ENCODE measurements at regions not wholly inside any gene's neighbourhood (a gene's known extent, or its start where the extent isn't known, plus 50 kb on each side); places are given as distances from the start of the nearest gene placed in this dataset.

DNA sequence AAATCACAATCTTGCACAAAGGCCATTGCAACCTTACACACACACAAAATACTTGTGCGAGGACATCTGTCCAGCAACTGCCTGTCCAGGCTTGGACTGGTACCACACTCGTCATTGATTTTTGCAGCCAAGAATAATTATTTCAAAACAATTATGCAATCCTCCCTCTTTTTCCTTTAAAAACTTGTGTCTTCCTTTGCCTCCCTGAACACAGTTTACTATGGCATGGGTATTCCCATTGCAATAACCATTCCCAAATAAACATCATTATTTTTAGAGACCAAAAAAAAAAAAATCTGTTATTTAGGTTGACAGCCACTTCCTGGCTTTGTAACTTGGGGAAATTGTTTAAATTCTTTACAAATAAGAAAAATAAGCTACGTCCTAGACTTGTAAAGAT is 54.0 kb downstream of the C11orf91 start:
- TF ChIP-seq CTCF (IDR thresholded peaks at IDR 0.05; ENCODE audit: insufficient read depth, low read depth, low read length), result no peak
- DNase-seq (ENCODE audit: low read depth), result no peak
- no peak overlapping the region for H3K4me3 ChIP-seq (ENCODE audit: low read depth, low read length)

- no peak for DNase-seq (ENCODE audit: low read depth)
- no peak for TF ChIP-seq CTCF (IDR thresholded peaks at IDR 0.05; ENCODE audit: insufficient read depth, low read depth, low read length)
- no peak overlapping the region for H3K4me3 ChIP-seq (ENCODE audit: low read depth, low read length)
Observed at GRCh38 chr11:33646168-33646567, 54.5 kb downstream of the C11orf91 start.

DNA sequence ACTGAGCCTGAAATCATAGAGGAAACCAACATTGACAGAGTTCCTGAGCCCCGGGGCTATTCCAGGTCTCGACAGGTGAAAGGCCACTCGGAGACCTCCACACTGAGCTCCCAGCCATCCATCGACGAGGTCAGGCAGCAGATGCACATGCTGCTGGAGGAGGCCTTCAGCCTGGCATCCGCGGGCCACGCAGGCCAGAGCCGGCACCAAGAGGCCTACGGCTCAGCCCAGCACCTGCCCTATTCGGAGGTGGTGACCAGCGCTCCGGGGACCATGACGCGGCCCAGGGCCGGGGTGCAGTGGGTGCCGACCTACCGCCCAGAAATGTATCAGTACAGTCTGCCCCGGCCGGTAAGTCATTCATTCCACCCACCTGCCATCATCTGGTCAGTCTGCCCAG is 54.9 kb downstream of the C11orf91 start:
- no peak overlapping the region for H3K4me3 ChIP-seq (ENCODE audit: low read depth, low read length)
- no peak for DNase-seq (ENCODE audit: low read depth)
- no peak for TF ChIP-seq CTCF (IDR thresholded peaks at IDR 0.05; ENCODE audit: insufficient read depth, low read depth, low read length)

GRCh38 chr11:33643167-33643824 is 57.3 kb downstream of the C11orf91 start:
- DNase-seq (ENCODE audit: low read depth), result no peak
- no peak overlapping the region for H3K4me3 ChIP-seq (ENCODE audit: low read depth, low read length)
- no peak for TF ChIP-seq CTCF (IDR thresholded peaks at IDR 0.05; ENCODE audit: insufficient read depth, low read depth, low read length)

- no peak overlapping the region for H3K4me3 ChIP-seq (ENCODE audit: low read depth, low read length)
- TF ChIP-seq CTCF (IDR thresholded peaks at IDR 0.05; ENCODE audit: insufficient read depth, low read depth, low read length), result no peak
- no peak for DNase-seq (ENCODE audit: low read depth)
Observed at GRCh38 chr11:33642461-33643166, 58.0 kb downstream of the C11orf91 start.

DNA sequence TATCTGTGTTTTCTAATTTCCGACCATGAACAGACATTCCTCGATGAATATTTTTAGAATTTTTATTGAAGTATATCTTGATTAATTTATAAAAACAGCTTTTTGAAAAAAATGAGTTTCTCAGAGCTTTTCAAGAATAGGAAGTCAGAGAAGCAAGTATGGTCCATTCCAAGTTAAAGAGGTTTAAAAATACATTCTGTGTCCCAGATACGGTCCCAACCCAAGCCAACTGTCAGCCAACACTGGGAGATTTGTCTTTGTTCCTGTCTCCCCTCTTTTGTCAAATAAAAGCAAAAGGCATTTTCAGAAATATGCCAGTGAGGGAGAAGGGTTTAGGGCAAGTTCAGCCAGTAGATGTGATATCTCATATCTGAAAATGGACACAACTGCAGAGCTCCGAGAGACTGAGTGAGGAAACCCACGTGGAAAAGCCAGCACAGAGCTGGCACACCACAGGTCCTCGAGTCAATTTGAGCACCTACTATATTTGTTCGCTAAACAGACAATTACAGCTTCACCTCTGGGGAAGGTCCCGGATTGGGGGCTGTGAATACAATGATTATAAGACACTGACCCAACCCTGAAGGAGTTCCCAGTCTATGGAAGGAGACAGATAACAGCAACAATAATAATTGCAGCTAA is 59.8 kb downstream of the C11orf91 start:
- no peak overlapping the region for H3K4me3 ChIP-seq (ENCODE audit: low read depth, low read length)
- TF ChIP-seq CTCF (IDR thresholded peaks at IDR 0.05; ENCODE audit: insufficient read depth, low read depth, low read length), result no peak
- no peak for DNase-seq (ENCODE audit: low read depth)
